Activated CD8-positive, alpha-beta memory T cell treated with anti-CD3 and anti-CD28 coated beads, Interleukin-2, amount 50 U/mL, for 4 hours (primary cell): ENCODE measurements at regions not wholly inside any gene's neighbourhood (a gene's known extent, or its start where the extent isn't known, plus 50 kb on each side); places are given as distances from the start of the nearest gene placed in this dataset.
"Not testable (repeated sequence)": the region's sequence is repeated elsewhere in the genome, so short reads cannot be mapped to it uniquely, and the experiment has no call there.

ENCODE experiments used
- DNase-seq: peaks from one replicate; pipeline ENCODE4 v3.0.0-alpha.2; 2020

DNA sequence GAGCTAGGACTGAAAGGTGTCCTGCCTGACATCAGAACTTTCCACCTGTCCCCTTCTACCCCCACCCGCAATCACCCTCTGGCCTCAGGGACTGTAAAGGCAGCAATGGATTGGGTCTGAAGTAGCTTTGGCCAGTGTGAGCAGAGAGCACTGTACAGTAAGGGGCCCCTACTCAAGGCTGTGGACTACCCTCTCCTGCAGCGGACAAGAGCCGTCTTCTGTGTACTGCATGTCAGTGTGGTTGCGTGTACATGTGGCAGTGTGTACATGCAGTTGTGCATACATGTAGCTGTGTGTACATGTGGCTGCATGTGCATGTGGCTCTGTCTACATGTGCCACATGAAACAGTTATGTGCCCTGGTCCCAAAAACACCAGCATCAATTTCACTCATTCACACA, 205.9 kb upstream of the LINGO1 start:
- DNase-seq, result no peak

DNA sequence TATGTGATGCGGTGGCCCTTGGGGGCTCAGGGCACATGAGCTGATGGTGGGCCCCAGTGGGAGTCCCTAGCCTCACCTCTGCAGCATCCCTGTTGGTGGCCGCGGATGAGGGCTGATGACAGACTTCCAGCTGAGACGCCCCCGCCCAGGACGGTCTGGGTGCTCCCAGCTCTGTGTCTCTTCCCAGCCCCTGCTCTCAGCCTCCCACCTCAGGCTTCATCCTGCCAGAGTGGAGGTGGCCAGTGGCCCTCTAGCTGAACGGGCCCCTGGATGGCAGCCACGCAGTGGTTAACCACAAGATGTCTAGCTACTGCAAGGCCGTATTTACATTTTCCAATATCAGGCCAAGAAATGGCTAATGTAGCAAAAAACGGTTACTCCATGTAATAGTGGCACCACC, 205.3 kb upstream of the LINGO1 start:
- DNase-seq, result no peak

DNA sequence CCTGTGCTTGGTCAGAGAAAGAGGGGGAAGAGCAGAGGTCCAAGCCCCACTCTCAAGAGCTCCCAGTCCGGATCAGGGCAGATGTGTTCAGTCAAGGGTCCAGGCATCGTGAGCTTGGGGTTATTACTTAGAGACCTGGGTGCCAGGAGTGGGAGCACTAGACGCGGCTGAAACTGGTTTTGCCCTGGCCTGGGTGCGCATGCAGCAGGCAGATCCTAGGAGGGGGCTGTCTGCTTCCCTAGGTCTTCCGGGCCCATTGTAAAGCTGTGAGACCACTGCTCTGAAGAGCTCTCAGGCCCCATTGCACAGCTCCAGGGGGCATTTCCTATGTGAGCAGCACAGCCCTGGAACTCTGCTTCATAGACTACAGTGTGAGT, 204.9 kb upstream of the LINGO1 start:
- no peak for DNase-seq

DNA sequence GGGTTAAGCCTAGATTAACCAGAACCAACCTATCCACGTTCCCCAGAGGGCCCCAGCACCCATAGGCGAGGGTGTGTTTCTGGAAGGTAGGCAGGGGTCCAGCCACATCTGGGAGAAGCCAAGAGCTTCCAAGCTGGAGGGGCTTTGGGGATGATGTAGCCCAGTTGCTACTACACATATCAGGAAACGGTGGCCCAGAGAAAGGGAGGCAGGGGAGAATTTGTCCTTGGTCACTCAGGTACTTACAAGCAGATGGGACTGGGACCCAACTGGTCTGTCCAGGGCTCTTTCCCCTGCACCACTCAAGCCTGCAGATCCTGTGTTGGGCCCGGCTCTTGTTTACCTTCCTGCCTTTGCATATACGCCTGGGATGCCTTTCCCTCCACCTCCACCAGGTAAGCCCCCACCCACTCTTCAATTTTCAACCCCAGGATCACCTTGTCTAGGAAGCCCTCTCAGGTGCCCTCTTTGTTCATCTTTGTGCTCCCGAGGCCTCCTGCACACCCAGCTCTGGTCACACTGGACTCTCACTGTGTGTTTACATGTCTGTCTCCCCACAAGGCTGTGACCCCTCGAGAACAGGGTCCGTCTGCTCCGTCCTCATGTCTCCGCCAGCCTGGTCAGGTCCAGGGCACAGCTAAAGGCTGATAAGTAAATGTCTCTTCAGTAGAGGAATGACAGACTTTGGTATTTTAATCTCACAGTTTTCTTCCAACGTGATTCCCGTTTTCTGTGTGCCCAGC, 204.4 kb upstream of the LINGO1 start:
- no peak for DNase-seq

DNA sequence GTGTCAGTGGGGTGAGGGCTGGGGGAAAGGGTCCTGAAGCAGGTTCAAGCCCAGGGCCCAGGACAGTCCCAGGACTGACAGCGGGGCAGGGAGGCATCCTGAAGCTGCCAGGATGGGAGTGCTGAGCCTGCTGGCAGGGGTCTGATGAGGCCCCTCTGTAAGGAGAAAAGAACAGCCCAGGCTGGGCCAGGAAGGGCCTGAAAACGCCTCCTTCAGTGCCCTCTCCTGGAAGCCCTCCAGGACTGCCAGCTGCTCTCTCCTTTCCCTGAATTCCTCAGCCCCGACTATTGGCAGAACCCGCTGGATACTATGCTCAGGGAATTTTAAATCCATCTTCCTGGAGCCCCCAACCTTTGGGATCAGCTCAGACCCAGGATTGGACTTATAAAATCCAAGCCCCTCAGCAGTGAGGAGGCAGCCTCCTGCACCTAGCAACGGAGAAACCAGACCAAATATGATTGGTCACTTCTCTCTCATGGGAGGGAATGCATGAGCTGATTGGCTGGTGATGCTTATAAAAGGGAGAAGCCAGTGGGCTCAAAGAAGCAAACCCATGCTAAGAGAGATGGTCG, 203.5 kb upstream of the LINGO1 start:
- no peak for DNase-seq

DNA sequence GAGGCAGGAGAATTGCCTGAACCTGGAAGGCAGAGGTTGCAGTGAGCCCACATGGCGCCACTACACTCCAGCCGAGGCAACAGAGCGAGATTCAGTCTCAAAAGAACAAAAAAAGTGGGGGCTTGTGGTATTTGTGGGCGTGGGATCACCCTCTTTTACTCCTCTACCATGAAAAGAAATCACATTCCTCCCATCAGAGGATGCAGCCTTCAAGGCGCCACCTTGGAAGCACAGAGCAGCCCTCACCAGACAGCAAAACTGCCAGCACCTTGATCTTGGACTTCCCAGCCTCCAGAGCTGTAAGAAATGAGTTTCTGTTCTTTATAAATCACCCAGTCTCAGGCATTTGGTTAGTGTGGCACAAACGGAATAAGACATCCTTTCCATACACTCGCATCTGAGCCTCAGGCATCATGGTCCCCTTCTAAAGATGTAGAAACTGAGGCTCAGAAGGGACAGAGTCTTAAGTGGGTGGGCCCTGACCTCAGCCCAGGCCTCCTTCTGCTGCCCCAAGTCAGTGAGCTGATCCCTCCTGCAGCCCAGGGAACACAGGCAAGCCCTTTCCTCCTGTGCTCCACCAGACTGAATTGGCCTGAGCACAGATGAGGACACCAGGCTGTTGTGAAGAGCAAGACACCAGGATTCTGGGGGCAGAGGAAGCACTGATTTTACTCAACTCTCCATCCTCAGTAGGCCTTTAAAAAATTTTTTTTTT, 201.7 kb upstream of the LINGO1 start:
- no peak for DNase-seq

DNA sequence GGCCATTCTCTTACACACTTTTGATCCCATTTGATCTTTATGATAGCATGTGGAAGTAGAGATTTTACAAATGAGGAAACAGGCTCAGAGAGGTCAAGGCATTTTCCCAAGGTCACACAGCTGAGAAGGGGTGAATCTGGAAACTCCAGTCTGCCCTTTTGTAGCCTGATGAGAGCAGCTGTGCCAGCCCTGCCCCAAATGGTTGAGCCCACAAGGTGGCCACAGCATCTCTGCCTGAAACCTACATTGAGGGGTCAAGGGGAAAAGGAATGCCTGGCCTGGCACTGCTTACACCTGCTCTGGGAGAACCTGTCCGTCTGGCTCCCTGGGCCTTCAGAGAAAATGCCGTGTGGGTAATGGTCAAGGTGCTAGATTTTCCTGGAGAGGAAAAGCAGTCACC, 200.2 kb upstream of the LINGO1 start:
- no peak for DNase-seq

DNA sequence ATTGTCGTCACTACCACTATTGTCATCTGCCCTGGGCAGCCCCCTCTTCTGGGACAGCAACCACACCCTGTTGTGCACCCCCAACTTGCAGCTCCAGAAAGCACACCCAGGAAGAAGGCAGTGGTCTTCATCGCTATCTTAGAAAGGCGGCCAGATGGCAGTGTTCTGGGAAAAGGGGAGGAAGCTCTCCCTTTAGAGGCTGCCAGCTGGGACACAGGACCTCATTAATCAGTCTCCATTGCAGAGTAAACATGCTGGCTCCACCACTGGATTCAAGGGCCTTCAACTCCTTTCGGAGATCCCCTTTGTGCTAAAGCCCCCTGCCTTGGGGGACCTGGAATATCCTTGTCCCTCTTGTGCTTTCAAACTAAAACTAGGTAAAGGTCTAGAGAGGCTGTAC, 199.3 kb upstream of the LINGO1 start:
- no peak for DNase-seq

DNA sequence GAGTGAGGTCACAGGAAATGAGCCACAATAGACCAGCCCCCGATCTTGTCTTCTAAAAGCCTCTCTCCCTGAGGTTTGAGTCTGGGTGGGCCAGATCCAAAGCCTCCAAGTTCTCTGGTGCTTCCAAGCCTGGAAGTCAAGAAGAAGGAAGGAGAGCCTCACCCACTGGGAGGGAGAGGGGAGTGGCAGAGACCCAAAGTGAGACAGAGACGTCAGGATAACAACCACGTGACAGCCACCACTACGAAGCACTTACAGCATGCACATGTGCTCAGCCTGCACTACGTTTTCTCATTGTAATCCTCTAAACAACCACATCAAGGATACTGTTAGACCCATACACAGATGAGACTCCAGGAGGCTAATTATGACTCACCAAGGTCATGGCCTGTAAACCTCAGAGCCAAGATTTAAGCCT, 197.3 kb upstream of the LINGO1 start:
- DNase-seq, result no peak

DNA sequence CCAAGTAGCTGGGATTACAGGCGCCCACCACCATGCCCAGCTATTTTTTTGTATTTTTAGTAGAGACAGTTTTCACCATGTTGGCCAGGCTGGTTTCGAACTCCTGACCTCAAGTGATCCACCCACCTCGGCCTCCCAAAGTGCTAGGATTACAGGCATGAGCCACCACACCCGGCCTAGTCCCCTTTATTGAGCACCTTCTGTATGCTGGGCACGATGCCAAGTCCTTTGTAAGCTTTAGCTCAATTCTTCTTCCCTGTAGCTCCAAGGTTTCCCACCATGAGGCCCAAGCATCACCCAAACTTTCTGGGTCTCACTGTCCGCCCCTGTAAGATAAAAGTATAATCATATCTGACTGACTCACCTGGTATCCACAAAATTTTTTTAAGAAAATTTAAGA, 196.6 kb upstream of the LINGO1 start:
- DNase-seq, result not testable (repeated sequence)

DNA sequence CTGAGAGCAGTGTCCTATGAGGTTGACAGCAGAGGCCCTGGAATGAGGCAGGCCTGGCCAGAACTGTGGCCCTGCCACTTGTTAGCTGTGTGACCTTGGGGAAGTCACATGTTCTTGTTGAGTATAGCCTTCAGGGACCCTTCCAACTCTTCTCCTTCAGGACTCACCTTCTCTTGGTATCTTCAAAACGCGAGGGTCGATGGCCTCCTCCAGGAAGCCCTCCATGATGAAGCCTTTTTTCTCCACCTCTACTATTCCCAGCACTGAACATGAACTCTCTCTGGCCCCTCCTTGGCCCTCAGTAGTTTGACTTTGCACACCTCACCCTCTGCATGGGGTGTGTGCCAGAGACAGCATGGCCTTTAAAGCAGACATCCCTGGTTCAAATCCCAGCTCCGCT, 195.1 kb upstream of the LINGO1 start:
- DNase-seq, result no peak

DNA sequence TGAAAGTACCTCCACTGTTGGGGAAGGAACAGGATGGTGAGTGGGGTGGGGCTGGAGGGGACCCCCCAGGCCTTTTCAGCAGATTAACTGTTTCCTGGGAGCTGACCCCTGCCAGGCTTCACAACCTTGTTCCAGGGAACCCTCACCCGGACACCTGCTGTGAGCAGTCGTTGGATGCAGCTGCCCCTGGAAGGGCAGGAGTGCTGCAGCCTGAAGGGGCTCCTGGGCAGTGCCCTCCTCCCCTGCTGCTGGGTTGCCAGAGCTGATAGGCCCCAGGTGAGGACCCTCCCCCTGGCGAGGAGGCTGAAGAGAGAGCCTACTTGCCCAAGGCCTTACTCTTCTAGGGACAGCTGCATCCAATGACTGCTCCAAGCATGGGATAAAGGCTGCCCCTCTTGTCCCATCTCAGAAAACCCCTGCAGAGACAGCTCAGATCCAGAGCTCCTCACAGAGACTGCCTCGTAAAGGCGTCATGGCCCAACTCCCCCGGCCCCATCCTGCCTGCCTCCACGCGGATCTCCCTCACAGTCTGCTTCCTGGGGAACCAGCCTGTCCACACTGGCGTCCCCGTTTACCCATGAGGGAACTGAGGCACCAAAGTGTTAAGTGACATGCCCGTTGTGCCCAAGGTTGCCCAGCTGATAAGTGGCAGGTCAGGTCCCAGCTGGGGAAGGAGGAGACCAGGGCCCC, 193.4 kb upstream of the LINGO1 start:
- no peak for DNase-seq

DNA sequence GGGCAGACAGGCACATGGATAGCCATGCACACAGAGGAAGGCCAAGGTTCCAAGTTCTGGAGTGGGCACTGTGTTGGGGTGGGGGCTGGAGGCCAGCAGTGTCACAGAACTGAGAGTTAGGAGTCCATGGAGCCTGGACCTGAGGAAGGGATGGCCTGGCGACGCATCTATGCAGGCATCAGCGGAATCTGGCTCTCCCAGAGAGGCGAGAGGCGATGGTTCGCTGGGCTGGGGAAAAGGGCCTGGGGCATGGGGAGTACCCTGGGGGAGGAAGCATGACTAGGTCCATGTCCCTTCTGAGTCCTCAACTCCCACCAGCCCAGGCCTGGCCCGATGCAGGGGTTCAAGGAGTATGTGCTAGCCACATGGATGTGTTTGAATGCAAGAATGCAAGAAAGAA, 192.8 kb upstream of the LINGO1 start:
- no peak for DNase-seq

DNA sequence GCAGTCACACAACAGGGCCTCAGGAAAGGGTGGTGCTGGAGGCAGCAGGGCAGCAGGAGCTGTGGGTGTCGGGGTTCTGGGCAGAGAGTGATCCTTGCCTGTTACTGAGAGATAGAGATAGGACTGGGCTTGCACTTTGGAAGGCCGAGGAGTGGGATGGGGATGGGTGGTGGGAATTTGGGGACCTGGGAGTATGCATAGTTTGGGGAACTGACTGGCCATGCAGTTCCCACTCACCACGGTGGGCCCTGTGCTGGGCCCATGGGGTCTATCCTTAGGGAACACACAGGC, 192.5 kb upstream of the LINGO1 start:
- no peak for DNase-seq

DNA sequence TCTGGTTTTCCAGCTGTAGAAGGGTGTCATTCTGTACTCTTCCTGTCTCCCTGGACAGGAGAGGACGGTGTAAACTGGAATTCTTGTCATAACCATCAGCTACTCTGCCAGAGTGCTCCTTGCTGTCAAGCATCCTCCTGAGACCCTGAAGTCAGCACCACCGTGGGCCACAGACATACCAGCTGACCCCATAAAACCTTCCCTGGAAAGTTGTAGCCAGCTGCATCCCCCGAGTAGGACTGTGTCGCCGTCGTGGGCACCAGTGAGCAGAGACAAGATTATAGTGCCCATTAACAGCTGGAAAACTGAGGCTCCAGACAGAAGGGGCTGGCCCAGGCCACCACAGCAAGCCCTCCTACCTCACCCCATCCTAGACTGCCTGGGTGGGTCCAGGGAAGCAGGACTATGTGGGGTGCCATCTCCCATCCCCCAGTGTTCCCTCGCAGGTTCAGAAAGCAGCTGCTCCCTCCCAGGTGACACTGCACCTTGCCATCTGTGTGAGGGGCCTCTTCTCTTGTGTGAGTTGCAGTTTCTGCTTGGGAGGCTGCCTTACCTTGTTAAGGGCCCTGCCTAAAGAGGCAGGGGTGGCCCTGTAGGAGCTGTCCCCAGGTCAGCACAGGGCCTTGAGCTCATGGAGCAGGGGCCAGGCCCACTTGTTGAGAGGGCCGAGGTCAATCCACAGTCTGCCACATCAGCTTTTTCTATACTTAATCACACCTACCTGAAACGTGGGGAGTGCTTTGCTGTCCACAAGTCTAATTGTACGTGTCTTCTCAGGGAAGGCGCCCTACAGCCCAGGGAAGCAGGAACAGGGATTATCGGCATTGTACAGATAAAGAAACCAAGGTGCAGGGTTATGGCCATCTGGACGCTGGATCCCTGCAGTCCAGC, 191.9 kb upstream of the LINGO1 start:
- DNase-seq, result no peak

DNA sequence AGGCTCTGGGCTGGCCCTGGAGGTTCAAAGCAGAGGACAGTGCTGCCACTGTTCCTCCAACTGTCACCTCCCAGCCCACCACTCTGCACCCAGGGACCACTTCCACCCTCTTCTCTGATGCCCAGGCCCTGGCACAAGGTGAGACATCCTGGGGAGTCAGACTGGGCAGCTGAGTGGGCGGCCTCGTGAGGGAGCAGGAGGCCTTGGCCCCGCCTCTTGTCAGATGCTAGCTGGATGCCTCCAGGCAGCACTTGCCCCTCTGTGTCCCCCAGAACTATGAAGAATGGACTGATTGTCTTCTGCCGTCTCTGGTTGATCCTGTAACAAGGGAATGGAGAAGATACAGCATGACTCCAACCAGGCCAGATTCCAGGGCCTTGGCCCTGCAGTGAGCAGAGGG, 191.0 kb upstream of the LINGO1 start:
- DNase-seq, result no peak

DNA sequence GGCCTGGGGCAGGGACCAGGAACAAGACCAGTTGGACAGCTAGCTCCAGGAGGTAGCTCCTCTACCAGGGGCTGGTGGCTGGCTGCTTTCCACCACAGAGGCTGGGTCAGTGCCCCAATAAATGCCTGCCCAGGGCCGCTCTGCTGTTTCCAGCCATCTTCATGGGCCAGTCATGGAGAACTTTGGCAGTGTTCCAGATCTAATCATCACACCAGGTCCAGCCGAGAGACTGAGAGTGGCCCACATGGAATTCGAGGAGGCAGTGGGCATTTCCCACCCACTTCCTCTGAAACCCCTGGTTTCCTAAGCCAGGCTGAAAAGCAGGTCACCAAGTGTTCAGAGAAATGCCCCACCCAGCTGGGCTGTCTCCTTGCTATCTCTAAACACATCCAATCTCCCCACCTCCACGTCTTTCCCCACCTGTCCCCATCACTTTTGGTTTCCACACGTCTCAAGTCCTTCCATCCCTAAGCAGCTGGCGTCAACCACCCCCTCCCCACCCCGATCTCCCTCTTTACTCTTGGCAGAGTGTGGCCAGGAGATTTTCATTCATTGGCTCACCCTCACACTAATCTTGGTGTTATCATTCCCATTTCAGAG, 190.0 kb upstream of the LINGO1 start:
- DNase-seq, result no peak

DNA sequence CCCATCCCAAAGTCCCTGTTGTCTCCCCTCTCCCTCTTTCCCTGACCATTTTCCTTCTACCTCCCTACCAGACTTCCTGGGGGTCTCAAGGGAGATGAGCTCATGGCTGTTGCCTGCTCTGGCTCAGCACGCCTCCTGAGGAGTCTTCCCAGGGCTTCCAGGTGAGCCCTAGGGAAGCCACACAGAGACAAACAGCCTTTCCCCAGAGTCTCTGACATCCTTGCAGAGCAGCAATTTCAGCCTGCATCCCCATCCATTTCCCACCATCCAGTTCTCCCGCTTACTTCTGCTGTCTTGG, 189.2 kb upstream of the LINGO1 start:
- DNase-seq, result no peak

DNA sequence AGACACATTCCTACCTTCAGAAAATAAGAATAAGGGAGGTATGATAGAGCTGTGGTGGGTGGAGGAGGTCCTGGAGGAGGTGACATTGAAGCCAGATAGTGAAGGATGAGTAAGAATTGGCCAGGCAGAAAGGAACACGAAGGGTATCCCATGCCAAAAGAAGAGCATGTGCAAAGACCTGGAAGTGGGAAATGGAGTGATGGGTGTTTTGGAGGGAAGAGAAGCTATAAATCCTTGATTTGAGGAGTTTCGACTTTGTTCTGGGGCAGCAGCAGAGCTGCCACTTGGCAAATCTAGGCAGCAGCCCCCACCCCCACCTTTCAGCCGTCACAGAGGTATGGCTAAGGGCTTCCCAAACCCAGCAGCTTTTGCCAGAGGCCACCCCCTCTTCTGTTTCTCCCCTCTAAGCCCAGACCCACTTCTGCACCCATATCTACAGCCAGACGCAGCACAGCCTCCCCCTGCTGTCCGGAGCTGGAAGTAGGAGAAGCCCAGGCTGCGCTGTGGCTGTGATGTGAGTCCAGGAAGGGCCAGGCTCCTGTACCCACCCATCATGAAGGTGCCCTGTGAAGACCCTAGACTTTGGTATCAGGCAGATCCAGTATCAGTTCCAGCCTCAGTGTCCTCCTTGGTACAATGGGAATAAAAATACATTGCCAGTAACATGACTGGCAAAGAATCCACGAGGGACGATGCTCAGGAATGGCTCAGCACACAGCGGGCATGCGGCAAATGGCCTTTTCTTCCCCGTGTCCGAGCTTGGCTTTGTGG, 188.7 kb upstream of the LINGO1 start:
- DNase-seq, result no peak

DNA sequence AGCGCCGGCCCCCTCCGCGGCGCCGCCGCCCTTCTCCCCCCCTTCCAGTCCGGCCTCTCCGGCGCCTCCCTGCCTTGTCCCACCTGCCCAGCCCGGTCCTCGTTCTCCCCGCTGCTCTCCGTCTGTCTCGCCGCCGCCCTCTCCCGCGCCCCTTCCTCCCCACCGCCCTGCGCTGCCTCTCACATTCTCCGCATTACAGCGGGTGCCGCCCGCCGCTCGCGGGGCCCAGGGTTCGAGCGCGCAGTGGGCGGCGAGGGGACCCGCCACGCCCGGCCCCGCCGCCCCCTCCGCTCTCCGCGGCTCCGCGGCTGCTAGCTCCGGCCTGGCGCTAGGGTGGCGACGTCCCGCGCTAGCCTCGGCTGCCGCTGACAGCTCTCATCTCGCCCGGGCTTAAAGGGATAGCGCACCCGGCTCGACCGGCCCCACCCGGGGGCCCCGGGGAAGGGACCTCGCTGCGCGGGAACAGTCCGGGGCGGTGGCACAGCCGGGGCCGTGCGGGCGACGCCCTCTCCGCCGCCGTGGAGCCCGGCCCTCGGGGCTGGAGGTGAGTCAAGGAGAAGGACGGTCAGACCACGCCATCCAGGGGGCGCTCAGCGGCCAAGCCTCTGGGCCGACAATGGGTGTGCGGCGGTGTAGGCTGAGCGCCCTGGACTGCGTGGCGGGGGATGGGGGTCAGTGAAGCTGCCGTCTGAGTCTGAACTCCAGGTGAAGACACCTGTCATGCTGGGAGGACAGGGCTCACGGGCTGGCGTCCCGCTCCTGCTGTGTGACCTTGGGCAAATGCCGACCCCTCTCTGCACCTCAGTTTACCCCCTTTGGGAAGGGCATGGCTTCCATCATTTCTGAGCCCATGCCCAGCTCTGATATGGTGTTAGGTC, 187.4 kb upstream of the LINGO1 start:
- no peak for DNase-seq
